ENCODE measurements at regions not wholly inside any gene's neighbourhood (a gene's known extent, or its start where the extent isn't known, plus 50 kb on each side); places are given as distances from the start of the nearest gene placed in this dataset.
A peak's percentile ranks its signal among the peaks of the same experiment; 100 is the strongest.
"Not testable (repeated sequence)": the region's sequence is repeated elsewhere in the genome, so short reads cannot be mapped to it uniquely, and the experiment has no call there.

- Mint-ChIP-seq H3K36me3 (no peaks in the 10 kb centered on the region), H3K9me3 (peaks cover 8 to 12% of the 10 kb centered on the region in 2 donors), H3K27ac (no peak overlapping the region)
- no peak for ATAC-seq
- no peak for DNase-seq (ENCODE audit: low spot score in 2 of 2)
Measured at GRCh38 chr2:2738684-2739083, 407.6 kb upstream of the MYT1L start.

GRCh38 chr2:2738276-2738675, 407.2 kb upstream of the MYT1L start:
- H3K36me3 Mint-ChIP-seq, result no peaks in the 10 kb centered on the region
- peaks cover 8 to 12% of the 10 kb centered on the region in 2 donors for H3K9me3 Mint-ChIP-seq
- no peak for DNase-seq (ENCODE audit: low spot score in 2 of 2)
- ATAC-seq, result no peak
- no peak overlapping the region for H3K27ac Mint-ChIP-seq

GRCh38 chr2:2735041-2735440, 404.0 kb upstream of the MYT1L start:
- peak overlapping the region in 1 of 2 donors; percentile 36 for H3K27ac Mint-ChIP-seq
- H3K9me3 Mint-ChIP-seq, result peaks cover 2 to 6% of the 10 kb centered on the region in 2 donors
- ATAC-seq (no peak), DNase-seq (ENCODE audit: low spot score in 2 of 2) (no peak)
- H3K36me3 Mint-ChIP-seq, result no peaks in the 10 kb centered on the region

GRCh38 chr2:2734308-2734707, 403.2 kb upstream of the MYT1L start:
- DNase-seq (ENCODE audit: low spot score in 2 of 2) (no peak), ATAC-seq (no peak)
- no peaks in the 10 kb centered on the region for H3K9me3 Mint-ChIP-seq
- H3K27ac Mint-ChIP-seq, result peak overlapping the region in 1 of 2 donors; percentile 22
- no peaks in the 10 kb centered on the region for H3K36me3 Mint-ChIP-seq

- no peak for DNase-seq (ENCODE audit: low spot score in 2 of 2)
- H3K9me3 Mint-ChIP-seq, result no peaks in the 10 kb centered on the region
- peak overlapping the region in 1 of 2 donors; percentile 22 for H3K27ac Mint-ChIP-seq
- no peaks in the 10 kb centered on the region for H3K36me3 Mint-ChIP-seq
- no peak for ATAC-seq
Measured at GRCh38 chr2:2733818-2734217, 402.7 kb upstream of the MYT1L start.

GRCh38 chr2:2732331-2733119, 401.4 kb upstream of the MYT1L start:
- H3K9me3 Mint-ChIP-seq, result no peaks in the 10 kb centered on the region
- H3K27ac Mint-ChIP-seq, result no peak overlapping the region
- DNase-seq (ENCODE audit: low spot score in 2 of 2), result no peak
- ATAC-seq, result no peak
- H3K36me3 Mint-ChIP-seq, result no peaks in the 10 kb centered on the region

- no peaks in the 10 kb centered on the region for H3K36me3 Mint-ChIP-seq
- DNase-seq (ENCODE audit: low spot score in 2 of 2) (no peak), ATAC-seq (no peak)
- no peaks in the 10 kb centered on the region for H3K9me3 Mint-ChIP-seq
- no peak overlapping the region for H3K27ac Mint-ChIP-seq
Measured at GRCh38 chr2:2731816-2732284, 400.8 kb upstream of the MYT1L start.

GRCh38 chr2:2731101-2731815, 400.2 kb upstream of the MYT1L start:
- H3K27ac Mint-ChIP-seq, result no peak overlapping the region

GRCh38 chr2:2730301-2730833, 399.3 kb upstream of the MYT1L start:
- DNase-seq (ENCODE audit: low spot score in 2 of 2) (no peak), ATAC-seq (no peak)
- Mint-ChIP-seq H3K9me3 (no peaks in the 10 kb centered on the region), H3K36me3 (no peaks in the 10 kb centered on the region), H3K27ac (no peak overlapping the region)

More at GRCh38 chr2:2731101-2731815, 400.2 kb upstream of the MYT1L start:
- no peaks in the 10 kb centered on the region for H3K36me3 Mint-ChIP-seq
- no peaks in the 10 kb centered on the region for H3K9me3 Mint-ChIP-seq
- no peak for ATAC-seq
- DNase-seq (ENCODE audit: low spot score in 2 of 2), result no peak

GRCh38 chr2:2729246-2729645, 398.2 kb upstream of the MYT1L start:
- Mint-ChIP-seq H3K36me3 (no peaks in the 10 kb centered on the region), H3K9me3 (no peaks in the 10 kb centered on the region), H3K27ac (no peak overlapping the region)
- no peak for DNase-seq (ENCODE audit: low spot score in 2 of 2)
- no peak for ATAC-seq

- Mint-ChIP-seq H3K9me3 (no peaks in the 10 kb centered on the region), H3K27ac (no peak overlapping the region), H3K36me3 (no peaks in the 10 kb centered on the region)
- DNase-seq (ENCODE audit: low spot score in 2 of 2), result no peak
- no peak for ATAC-seq
Measured at GRCh38 chr2:2728635-2729034, 397.6 kb upstream of the MYT1L start.

GRCh38 chr2:2727876-2728511, 396.9 kb upstream of the MYT1L start:
- Mint-ChIP-seq H3K9me3 (no peaks in the 10 kb centered on the region), H3K27ac (no peak overlapping the region), H3K36me3 (no peaks in the 10 kb centered on the region)
- no peak for ATAC-seq
- no peak for DNase-seq (ENCODE audit: low spot score in 2 of 2)

- DNase-seq (ENCODE audit: low spot score in 2 of 2) (no peak), ATAC-seq (no peak)
- no peaks in the 10 kb centered on the region for H3K9me3 Mint-ChIP-seq
- H3K36me3 Mint-ChIP-seq, result no peaks in the 10 kb centered on the region
- H3K27ac Mint-ChIP-seq, result no peak overlapping the region
Measured at GRCh38 chr2:2726163-2726562, 395.1 kb upstream of the MYT1L start.

GRCh38 chr2:2723064-2723463, 392.0 kb upstream of the MYT1L start:
- H3K27ac Mint-ChIP-seq, result no peak overlapping the region
- H3K9me3 Mint-ChIP-seq, result no peaks in the 10 kb centered on the region
- ATAC-seq (no peak), DNase-seq (ENCODE audit: low spot score in 2 of 2) (no peak)
- no peaks in the 10 kb centered on the region for H3K36me3 Mint-ChIP-seq

- H3K27ac Mint-ChIP-seq, result no peak overlapping the region
- no peaks in the 10 kb centered on the region for H3K9me3 Mint-ChIP-seq
- no peaks in the 10 kb centered on the region for H3K36me3 Mint-ChIP-seq
- ATAC-seq (no peak), DNase-seq (ENCODE audit: low spot score in 2 of 2) (no peak)
Measured at GRCh38 chr2:2721296-2721835, 390.3 kb upstream of the MYT1L start.

GRCh38 chr2:2720806-2721205, 389.7 kb upstream of the MYT1L start:
- not testable (repeated sequence) for ATAC-seq; H3K9me3 Mint-ChIP-seq; DNase-seq (ENCODE audit: low spot score in 2 of 2); H3K27ac Mint-ChIP-seq; H3K36me3 Mint-ChIP-seq

GRCh38 chr2:2720351-2720750, 389.3 kb upstream of the MYT1L start:
- no peaks in the 10 kb centered on the region for H3K36me3 Mint-ChIP-seq
- no peaks in the 10 kb centered on the region for H3K9me3 Mint-ChIP-seq
- no peak overlapping the region for H3K27ac Mint-ChIP-seq
- no peak for DNase-seq (ENCODE audit: low spot score in 2 of 2)
- no peak for ATAC-seq
